Keratinocyte (primary cell): ENCODE measurements at regions not wholly inside any gene's neighbourhood (a gene's known extent, or its start where the extent isn't known, plus 50 kb on each side); places are given as distances from the start of the nearest gene placed in this dataset.

Experiments used
- DNase-seq: peaks from one replicate; pipeline ENCODE4 v3.0.0-alpha.2; 2011; ENCODE audit warnings: low read depth, missing footprints, low spot score
- FAIRE-seq: peaks from 2 replicates; lab custom pipeline; 2011; peaks lifted over from hg19 to GRCh38; lab: Jason Lieb, UNC
- H2AFZ ChIP-seq: 2 replicates; pipeline ENCODE4 v1.6.0; 2012; ENCODE audit warnings: low read length, control low read depth, inconsistent platforms; ENCODE audit not compliant: control insufficient read depth
- H3K27ac ChIP-seq: 2 replicates; pipeline ENCODE4 v1.5.1; 2011; ENCODE audit warnings: low read length; ENCODE audit not compliant: control insufficient read depth, insufficient read depth
- H3K27me3 ChIP-seq: 3 replicates; pipeline ENCODE4 v1.6.0; 2011; ENCODE audit warnings: low read length; ENCODE audit not compliant: control insufficient read depth, insufficient read depth; ENCODE audit errors: extremely low read depth
- H3K36me3 ChIP-seq, 2 experiments: 2 replicates in 1 of 2; 3 replicates in 1 of 2; pipeline ENCODE4 v1.5.1; 2011; ENCODE audit warnings: low read length in 2 of 2, mild to moderate bottlenecking in 1 of 2; ENCODE audit not compliant: control insufficient read depth in 2 of 2, insufficient read depth in 2 of 2; ENCODE audit errors: extremely low read depth in 1 of 2
- H3K4me1 ChIP-seq: 3 replicates; pipeline ENCODE4 v1.5.1; 2011; ENCODE audit warnings: low read length; ENCODE audit not compliant: control insufficient read depth, insufficient read depth; ENCODE audit errors: extremely low read depth
- H3K4me2 ChIP-seq: 3 replicates; pipeline ENCODE4 v1.6.0; 2011; ENCODE audit warnings: low read depth, low read length; ENCODE audit not compliant: control insufficient read depth, insufficient read depth; ENCODE audit errors: extremely low read depth
- H3K4me3 ChIP-seq, 3 experiments: fragments of 200-600 bp in 1 of 3; sonication (generic) in 1 of 3; 2 replicates in 2 of 3; 3 replicates in 1 of 3; pipeline ENCODE4 v1.5.1; 2011 to 2016; ENCODE audit warnings: low read length in 3 of 3, mild to moderate bottlenecking in 3 of 3, control low read depth in 2 of 3, inconsistent platforms in 1 of 3, low read depth in 1 of 3, mixed read lengths in 1 of 3, mixed run types in 1 of 3, moderate library complexity in 1 of 3; ENCODE audit not compliant: control insufficient read depth in 2 of 3, insufficient read depth in 2 of 3; ENCODE audit errors: extremely low read depth in 1 of 3
- H3K79me2 ChIP-seq: 2 replicates; pipeline ENCODE4 v1.6.0; 2012; ENCODE audit warnings: low read length; ENCODE audit not compliant: control insufficient read depth, insufficient read depth
- H3K9ac ChIP-seq: 3 replicates; pipeline ENCODE4 v1.6.0; 2011; ENCODE audit warnings: low read length; ENCODE audit not compliant: control insufficient read depth, insufficient read depth; ENCODE audit errors: extremely low read depth
- H3K9me1 ChIP-seq: 3 replicates; pipeline ENCODE4 v1.6.0; 2011; ENCODE audit warnings: low read length; ENCODE audit not compliant: control insufficient read depth, insufficient read depth; ENCODE audit errors: extremely low read depth
- H3K9me3 ChIP-seq: 2 replicates; pipeline ENCODE4 v1.5.1; 2012; ENCODE audit warnings: low read depth, low read length; ENCODE audit not compliant: control insufficient read depth
- H4K20me1 ChIP-seq: 3 replicates; pipeline ENCODE4 v1.6.0; 2011; ENCODE audit warnings: low read length; ENCODE audit not compliant: control insufficient read depth, insufficient read depth; ENCODE audit errors: extremely low read depth
- CTCF ChIP-seq, 3 experiments: IDR thresholded peaks in 1 of 3; conservative IDR thresholded peaks in 1 of 3; optimal IDR thresholded peaks in 1 of 3; 2 replicates in 2 of 3; 3 replicates in 1 of 3; pipeline versions ENCODE3 to v1.5.1; 2011; ENCODE audit warnings: low read length in 3 of 3, mild to moderate bottlenecking in 3 of 3, moderate library complexity in 2 of 3, control low read depth in 1 of 3, inconsistent platforms in 1 of 3; ENCODE audit not compliant: insufficient read depth in 2 of 3; ENCODE audit errors: extremely low read depth in 1 of 3
- EZH2 ChIP-seq: IDR thresholded peaks from one replicate; pipeline ENCODE4 v1.6.1; 2012; ENCODE audit warnings: inconsistent platforms, mild to moderate bottlenecking, low read length, moderate library complexity
- dilution Hi-C: fragments of 300-500 bp; cut with MboI; formaldehyde crosslinking; loops from one replicate; pipeline ENCODE4 v1.7.0; 2020; ENCODE audit warnings: low sequenced_read_pairs; ENCODE audit not compliant: extremely low pct_ligation_motif_present

GRCh38 chr2:8174641-8175257, 507.1 kb upstream of the ID2 start:
- H2AFZ ChIP-seq: no peak overlapping the region
- H3K9me3 ChIP-seq: no peaks in the 10 kb centered on the region
- H4K20me1 ChIP-seq: no peaks in the 10 kb centered on the region
- dilution Hi-C loops: no loop called here
- H3K9ac ChIP-seq: no peak overlapping the region
- H3K27me3 ChIP-seq: no peaks in the 10 kb centered on the region
- H3K36me3 ChIP-seq: no peaks in the 10 kb centered on the region
- TF ChIP-seq CTCF (optimal IDR thresholded peaks at IDR 0.05 in 1 of 3, IDR thresholded peaks at IDR 0.05 in 1 of 3, conservative IDR thresholded peaks at IDR 0.05 in 1 of 3; ENCODE audit: extremely low read depth in 1 of 3, insufficient read depth in 2 of 3, low read length in 3 of 3): no peak
- no peak for TF ChIP-seq EZH2
- H3K79me2 ChIP-seq: no peaks in the 10 kb centered on the region
- H3K4me2 ChIP-seq: no peak overlapping the region
- H3K4me1 ChIP-seq: no peaks in the 10 kb centered on the region
- H3K4me3 ChIP-seq: no peak overlapping the region
- H3K27ac ChIP-seq: no peak overlapping the region
- no peaks in the 10 kb centered on the region for H3K9me1 ChIP-seq
- no peak for DNase-seq
- FAIRE-seq: no peak

- H3K27ac ChIP-seq: no peak overlapping the region
- H3K36me3 ChIP-seq: no peaks in the 10 kb centered on the region
- no peak overlapping the region for H3K4me3 ChIP-seq
- TF ChIP-seq CTCF (optimal IDR thresholded peaks at IDR 0.05 in 1 of 3, IDR thresholded peaks at IDR 0.05 in 1 of 3, conservative IDR thresholded peaks at IDR 0.05 in 1 of 3; ENCODE audit: extremely low read depth in 1 of 3, insufficient read depth in 2 of 3, low read length in 3 of 3): no peak
- no peak overlapping the region for H3K9ac ChIP-seq
- H3K4me1 ChIP-seq: no peaks in the 10 kb centered on the region
- no peaks in the 10 kb centered on the region for H3K79me2 ChIP-seq
- FAIRE-seq: no peak
- H2AFZ ChIP-seq: no peak overlapping the region
- no peaks in the 10 kb centered on the region for H3K9me3 ChIP-seq
- H3K9me1 ChIP-seq: no peaks in the 10 kb centered on the region
- no peak for DNase-seq
- no peaks in the 10 kb centered on the region for H3K27me3 ChIP-seq
- H3K4me2 ChIP-seq: no peak overlapping the region
- dilution Hi-C loops: no loop called here
- no peaks in the 10 kb centered on the region for H4K20me1 ChIP-seq
Measured at GRCh38 chr2:8176887-8177286, 505.0 kb upstream of the ID2 start.
